GM12878 (cell line): ENCODE measurements at regions not wholly inside any gene's neighbourhood (a gene's known extent, or its start where the extent isn't known, plus 50 kb on each side); places are given as distances from the start of the nearest gene placed in this dataset.

ENCODE experiments used
- ATAC-seq: fragments of 200-7000 bp; cut with Tn5 transposase; 3 replicates; pipeline ENCODE4 v1.9.1; 2020; ENCODE audit warnings: mild to moderate bottlenecking, moderate library complexity
- BruUV-seq: library from RNA; stranded (reverse); fragments of 400-500 nt; replicated peaks from 2 replicates; lab custom pipeline; 2021; lab: Mats Ljungman, UMichigan
- CTCF ChIA-PET: fragments of 300-600 bp; sonication (Branson Sonifier 250); formaldehyde crosslinking; extraction: SDS; loops from one replicate; lab custom pipeline; 2021; ENCODE audit warnings: inconsistent platforms; lab: Yijun Ruan, JAX
- POLR2A ChIA-PET: fragments of 350-600 bp; formaldehyde crosslinking; extraction: SDS; loops from one replicate; lab custom pipeline; 2021; ENCODE audit warnings: inconsistent platforms; lab: Charles Lee
- RAD21 ChIA-PET: fragments of 300-600 bp; sonication (Branson Sonifier 250); formaldehyde crosslinking; loops from one replicate; lab custom pipeline; 2023; ENCODE audit warnings: antibody characterized with exemption; ENCODE audit not compliant: unreplicated experiment; lab: Charles Lee
- SMC1A ChIA-PET: fragments of 300-600 bp; sonication (Branson Sonifier 250); formaldehyde crosslinking; loops from one replicate; lab custom pipeline; 2023; ENCODE audit not compliant: unreplicated experiment, uncharacterized antibody; lab: Charles Lee
- DNase-seq: peaks from one replicate; pipeline ENCODE4 v3.0.0-alpha.2; 2011; ENCODE audit warnings: low read depth, low spot score
- FAIRE-seq: peaks from 3 replicates; lab custom pipeline; 2011; peaks lifted over from hg19 to GRCh38; lab: Jason Lieb, UNC
- H2AFZ ChIP-seq: 2 replicates; pipeline ENCODE4 v1.6.0; 2011; ENCODE audit warnings: low read depth, low read length, control low read depth; ENCODE audit not compliant: control insufficient read depth
- H3K27ac ChIP-seq: 2 replicates; pipeline ENCODE4 v1.5.1; 2011; ENCODE audit warnings: control low read depth; ENCODE audit not compliant: control insufficient read depth, insufficient read depth
- H3K27me3 ChIP-seq, 2 experiments: replicated peaks in 1 of 2; 2 replicates each; pipeline versions ENCODE4 v1.6.0 to v1.6.1; 2011; ENCODE audit warnings: low read length in 1 of 2; ENCODE audit not compliant: control insufficient read depth in 2 of 2, insufficient read depth in 2 of 2
- H3K36me3 ChIP-seq, 2 experiments: 2 replicates each; pipeline ENCODE4 v1.5.1; 2011; ENCODE audit warnings: low read length in 1 of 2; ENCODE audit not compliant: control insufficient read depth in 2 of 2, insufficient read depth in 2 of 2
- H3K4me1 ChIP-seq: 2 replicates; pipeline ENCODE4 v1.6.1; 2011; ENCODE audit warnings: mild to moderate bottlenecking, low read length, moderate library complexity, mixed read lengths; ENCODE audit not compliant: control insufficient read depth, insufficient read depth
- H3K4me2 ChIP-seq: 2 replicates; pipeline ENCODE4 v1.6.0; 2011; ENCODE audit warnings: control low read depth; ENCODE audit not compliant: control insufficient read depth, insufficient read depth
- H3K4me3 ChIP-seq: fragments of 200-600 bp; sonication (generic); 2 replicates; pipeline ENCODE4 v1.5.1; 2016
- H3K79me2 ChIP-seq: 2 replicates; pipeline ENCODE4 v1.6.0; 2011; ENCODE audit warnings: low read length; ENCODE audit not compliant: control insufficient read depth, insufficient read depth
- H3K9ac ChIP-seq: 2 replicates; pipeline ENCODE4 v1.8.0; 2011; ENCODE audit warnings: low read length, control low read depth, mixed read lengths; ENCODE audit not compliant: control insufficient read depth, insufficient read depth
- H3K9me3 ChIP-seq: replicated peaks from 3 replicates; pipeline ENCODE4 v1.5.1; 2011; ENCODE audit warnings: mild to moderate bottlenecking, low read length; ENCODE audit not compliant: control insufficient read depth, insufficient read depth
- H4K20me1 ChIP-seq: 2 replicates; pipeline ENCODE4 v1.6.0; 2011; ENCODE audit not compliant: control insufficient read depth, insufficient read depth
- EZH2 ChIP-seq: IDR thresholded peaks from 2 replicates; pipeline ENCODE4 v1.6.1; 2012; ENCODE audit warnings: low read depth, mild to moderate bottlenecking, control low read depth, inconsistent platforms, low read length, borderline replicate concordance; ENCODE audit not compliant: control insufficient read depth
- HDGF ChIP-seq: fragments of 450-650 bp; IDR thresholded peaks from 2 replicates; pipeline ENCODE4 v1.6.1; 2016; ENCODE audit warnings: antibody characterized with exemption
- IRF5 ChIP-seq: fragments of 450-650 bp; IDR thresholded peaks from 2 replicates; pipeline ENCODE4 v1.6.1; 2017; ENCODE audit warnings: borderline replicate concordance
- LARP7 ChIP-seq: fragments of 450-650 bp; IDR thresholded peaks from 2 replicates; pipeline ENCODE4 v1.6.1; 2017; ENCODE audit warnings: mild to moderate bottlenecking
- NFXL1 ChIP-seq: fragments of 450-650 bp; IDR thresholded peaks from 2 replicates; pipeline ENCODE4 v1.6.1; 2017; ENCODE audit warnings: antibody characterized with exemption, mild to moderate bottlenecking, borderline replicate concordance
- NR2C2 ChIP-seq: IDR thresholded peaks from 2 replicates; pipeline ENCODE4 v1.6.1; 2011; ENCODE audit warnings: borderline replicate concordance, low read depth; ENCODE audit not compliant: control insufficient read depth, insufficient read length
- NR2F1 ChIP-seq: fragments of 450-650 bp; conservative IDR thresholded peaks from 2 replicates; pipeline ENCODE4 v1.6.1; 2017; ENCODE audit warnings: mild to moderate bottlenecking
- PML ChIP-seq: IDR thresholded peaks from 2 replicates; pipeline ENCODE4 v1.6.1; 2012; ENCODE audit warnings: low read length, inconsistent platforms
- POU2F2 ChIP-seq: IDR thresholded peaks from 3 replicates; pipeline ENCODE4 v1.6.1; 2011; ENCODE audit warnings: low read depth, mild to moderate bottlenecking, low read length, borderline replicate concordance
- RAD51 ChIP-seq: fragments of 450-650 bp; IDR thresholded peaks from 2 replicates; pipeline ENCODE4 v1.6.1; 2016; ENCODE audit warnings: moderate library complexity, mild to moderate bottlenecking, inconsistent platforms
- SMC3 ChIP-seq: IDR thresholded peaks from 2 replicates; pipeline ENCODE4 v1.6.1; 2011; ENCODE audit warnings: low read length, improper control_type of control experiment, borderline replicate concordance
- SP1 ChIP-seq: IDR thresholded peaks from one replicate; pipeline ENCODE4 v1.6.1; 2011; ENCODE audit warnings: low read depth, low read length
- SUPT20H ChIP-seq: IDR thresholded peaks from 2 replicates; pipeline ENCODE4 v1.6.1; 2011; ENCODE audit warnings: low read depth, mild to moderate bottlenecking, low read length, moderate library complexity, borderline replicate concordance; ENCODE audit not compliant: control insufficient read depth
- in situ Hi-C: fragments of 300-500 bp; cut with MboI; formaldehyde crosslinking; loops from 9 replicates; pipeline ENCODE4 v1.14.3; 2018; ENCODE audit warnings: mixed read lengths
- intact Hi-C: fragments of 100-400 bp; cut with micrococcal nuclease; formaldehyde crosslinking; loops from one replicate; pipeline ENCODE4 v1.14.2; 2022; ENCODE audit not compliant: unreplicated experiment
- TF ChIP-seq, protein P1 (sequence below): IDR thresholded peaks from 2 replicates; pipeline ENCODE4 v1.6.1; 2011; ENCODE audit warnings: mild to moderate bottlenecking, low read depth, low read length, moderate library complexity; ENCODE audit not compliant: insufficient replicate concordance
- TF ChIP-seq, protein P2 (sequence below): IDR thresholded peaks from 2 replicates; pipeline ENCODE4 v1.6.1; 2011; ENCODE audit warnings: low read depth, low read length, improper control_type of control experiment, borderline replicate concordance

GRCh38 chr5:155750571-155750970 is 576.4 kb upstream of the SGCD start:
- SMC1A ChIA-PET = no interaction called here
- H3K27me3 ChIP-seq = no peaks in the 10 kb centered on the region
- RAD21 ChIA-PET = no interaction called here
- no peak overlapping the region for H3K27ac ChIP-seq
- H3K9ac ChIP-seq = no peak overlapping the region
- in situ Hi-C loops = no loop called here
- FAIRE-seq = no peak
- no peaks in the 10 kb centered on the region for H4K20me1 ChIP-seq
- TF ChIP-seq NR2C2 (no peak), EZH2 (no peak), SUPT20H (no peak), LARP7 (no peak), NFXL1 (no peak), RAD51 (no peak), PML (no peak), SP1 (no peak), SMC3 (no peak), HDGF (no peak), IRF5 (no peak), POU2F2 (no peak), NR2F1 (no peak)
- TF ChIP-seq, protein P1, sequence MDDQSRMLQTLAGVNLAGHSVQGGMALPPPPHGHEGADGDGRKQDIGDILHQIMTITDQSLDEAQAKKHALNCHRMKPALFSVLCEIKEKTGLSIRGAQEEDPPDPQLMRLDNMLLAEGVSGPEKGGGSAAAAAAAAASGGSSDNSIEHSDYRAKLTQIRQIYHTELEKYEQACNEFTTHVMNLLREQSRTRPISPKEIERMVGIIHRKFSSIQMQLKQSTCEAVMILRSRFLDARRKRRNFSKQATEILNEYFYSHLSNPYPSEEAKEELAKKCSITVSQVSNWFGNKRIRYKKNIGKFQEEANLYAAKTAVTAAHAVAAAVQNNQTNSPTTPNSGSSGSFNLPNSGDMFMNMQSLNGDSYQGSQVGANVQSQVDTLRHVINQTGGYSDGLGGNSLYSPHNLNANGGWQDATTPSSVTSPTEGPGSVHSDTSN = no peak
- TF ChIP-seq, protein P2, sequence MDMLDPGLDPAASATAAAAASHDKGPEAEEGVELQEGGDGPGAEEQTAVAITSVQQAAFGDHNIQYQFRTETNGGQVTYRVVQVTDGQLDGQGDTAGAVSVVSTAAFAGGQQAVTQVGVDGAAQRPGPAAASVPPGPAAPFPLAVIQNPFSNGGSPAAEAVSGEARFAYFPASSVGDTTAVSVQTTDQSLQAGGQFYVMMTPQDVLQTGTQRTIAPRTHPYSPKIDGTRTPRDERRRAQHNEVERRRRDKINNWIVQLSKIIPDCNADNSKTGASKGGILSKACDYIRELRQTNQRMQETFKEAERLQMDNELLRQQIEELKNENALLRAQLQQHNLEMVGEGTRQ = no peak
- TF ChIP-seq, all 136 proteins: peak for 0
- ChIA-PET POLR2A (no interaction called here), CTCF (no interaction called here)
- H3K9me3 ChIP-seq = no peaks in the 10 kb centered on the region
- no peaks in the 10 kb centered on the region for H3K4me1 ChIP-seq
- no peak overlapping the region for H3K4me3 ChIP-seq
- H3K4me2 ChIP-seq = no peak overlapping the region
- H2AFZ ChIP-seq = no peak overlapping the region
- BruUV-seq = no TSS peak
- ATAC-seq = no peak
- DNase-seq = no peak
- intact Hi-C loops = no loop called here
- H3K36me3 ChIP-seq = no peaks in the 10 kb centered on the region
- no peaks in the 10 kb centered on the region for H3K79me2 ChIP-seq
